Omental fat pad (tissue), 3 donors: ENCODE measurements at regions not wholly inside any gene's neighbourhood (a gene's known extent, or its start where the extent isn't known, plus 50 kb on each side); places are given as distances from the start of the nearest gene placed in this dataset. TPM values are rescaled to one million over a fixed set of nuclear protein-coding genes. Genes with fewer than 3 reads are reported as not detected.

Source experiments
- ATAC-seq: fragments of 150-250 bp; one replicate; pipeline ENCODE4 v1.9.1; 2016; ENCODE audit warnings: mild to moderate bottlenecking, moderate library complexity; ENCODE audit not compliant: low FRiP score
- DNase-seq: peaks from one replicate; pipeline ENCODE4 v3.0.0-alpha.2; 2019; ENCODE audit warnings: low spot score
- CTCF ChIP-seq, 3 donors: fragments of 450-650 bp; IDR thresholded peaks; one replicate each; pipeline ENCODE4 v1.5.1; 2016 to 2017; ENCODE audit warnings: antibody characterized with exemption in 3 of 3, mild to moderate bottlenecking in 3 of 3, moderate library complexity in 2 of 3
- small RNA-seq: library from RNA; depleted of rRNA; stranded (forward); fragments of <200 nt; gene quantifications from one replicate; pipeline ENCODE3, GENCODE V24; 2016

GRCh38 chr2:180057706-180058412 lies 50.8 kb upstream of the CWC22 start:
- no peak for TF ChIP-seq CTCF (IDR thresholded peaks at IDR 0.05)
- DNase-seq (no peak), ATAC-seq (no peak)

Small RNAs in the stretch of these regions (small RNA-seq; reads per million reads assigned to genes)
- not detected for gene AC012669.1
